Stimulated activated CD4-positive, alpha-beta T cell treated with anti-CD3 and anti-CD28 coated beads, Interleukin-15, amount 100 ng/mL, for 24 hours (primary cell): ENCODE measurements at regions not wholly inside any gene's neighbourhood (a gene's known extent, or its start where the extent isn't known, plus 50 kb on each side); places are given as distances from the start of the nearest gene placed in this dataset.
A peak's percentile ranks its signal among the peaks of the same experiment; 100 is the strongest.
"Not testable (repeated sequence)": the region's sequence is repeated elsewhere in the genome, so short reads cannot be mapped to it uniquely, and the experiment has no call there.

Experiments used
- DNase-seq: peaks from one replicate; pipeline ENCODE4 v3.0.0-alpha.2; 2020

DNA sequence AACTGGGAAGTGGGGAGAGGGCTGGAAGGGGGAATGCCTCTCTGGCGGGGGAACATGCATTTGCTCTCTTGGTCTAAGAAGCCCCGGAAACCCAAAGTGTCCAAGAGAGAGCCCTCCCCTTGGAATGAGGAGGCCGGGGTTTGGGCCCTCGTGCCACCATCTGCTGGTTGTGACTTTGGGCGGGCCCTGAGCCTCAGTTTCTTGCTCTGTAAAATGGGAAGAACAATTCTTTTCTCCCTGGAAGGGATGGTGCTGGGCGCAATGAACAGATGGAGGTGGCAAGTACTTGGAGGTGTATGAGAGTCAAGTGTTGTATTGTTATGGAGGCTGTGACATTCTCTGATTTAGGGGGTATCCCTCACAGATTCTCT lies 69.9 kb upstream of the TARDBP start:
- no peak for DNase-seq

DNA sequence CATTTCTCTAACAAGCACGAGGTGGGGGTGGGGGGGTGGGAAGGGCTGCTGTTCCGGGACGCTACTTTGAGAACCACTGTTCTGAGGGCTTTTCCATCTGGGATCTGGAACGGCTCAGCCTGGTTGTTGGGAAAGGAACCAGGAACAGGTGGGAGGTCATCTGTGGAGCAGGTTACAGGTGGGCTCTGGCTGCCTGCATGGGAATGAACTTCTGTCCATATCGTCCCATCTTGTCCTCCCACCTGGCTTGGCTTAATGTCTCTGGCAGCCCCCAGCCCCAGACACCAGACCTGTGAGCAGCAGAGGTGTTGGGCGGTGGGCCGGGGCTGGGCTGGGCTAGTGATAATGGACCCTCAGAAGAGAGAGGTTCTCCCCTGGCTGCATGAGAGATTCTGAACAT lies 69.4 kb upstream of the TARDBP start:
- no peak for DNase-seq

DNA sequence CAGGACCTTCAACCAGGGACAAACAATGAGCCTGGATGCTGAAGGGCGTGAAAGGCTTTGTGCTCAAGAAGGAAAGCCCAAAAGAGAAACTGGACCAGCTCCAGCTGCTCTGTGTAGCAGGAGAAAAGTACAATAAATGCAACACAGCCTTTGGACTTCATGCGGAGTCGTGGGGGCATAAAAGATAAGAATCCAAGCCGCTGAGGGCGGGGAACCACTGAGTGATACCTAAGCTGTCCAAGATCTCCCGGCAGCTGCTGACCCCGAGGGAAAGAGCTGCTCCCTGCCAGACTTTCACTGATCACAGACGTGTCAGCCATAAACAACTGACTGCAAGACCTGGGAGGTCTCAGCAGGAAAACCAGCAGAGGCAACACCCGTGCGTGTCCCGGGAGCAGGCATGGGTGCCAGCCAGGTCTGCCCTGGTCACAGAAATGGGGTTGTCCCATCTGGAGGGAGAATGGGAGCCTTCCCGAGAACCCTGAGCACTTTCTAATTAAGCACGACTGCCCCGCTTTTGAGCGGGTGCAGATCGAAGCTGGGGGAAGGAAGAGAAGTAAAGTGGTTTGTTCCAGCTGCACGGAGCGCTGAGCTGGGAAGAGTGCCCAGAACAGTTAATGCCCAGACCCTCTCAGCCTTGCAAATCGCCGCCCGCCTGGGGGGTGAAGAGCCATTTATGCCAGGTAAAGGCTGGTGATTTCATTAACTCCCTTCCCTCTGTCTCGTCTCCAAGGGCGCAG lies 68.3 kb upstream of the TARDBP start:
- DNase-seq: no peak

DNA sequence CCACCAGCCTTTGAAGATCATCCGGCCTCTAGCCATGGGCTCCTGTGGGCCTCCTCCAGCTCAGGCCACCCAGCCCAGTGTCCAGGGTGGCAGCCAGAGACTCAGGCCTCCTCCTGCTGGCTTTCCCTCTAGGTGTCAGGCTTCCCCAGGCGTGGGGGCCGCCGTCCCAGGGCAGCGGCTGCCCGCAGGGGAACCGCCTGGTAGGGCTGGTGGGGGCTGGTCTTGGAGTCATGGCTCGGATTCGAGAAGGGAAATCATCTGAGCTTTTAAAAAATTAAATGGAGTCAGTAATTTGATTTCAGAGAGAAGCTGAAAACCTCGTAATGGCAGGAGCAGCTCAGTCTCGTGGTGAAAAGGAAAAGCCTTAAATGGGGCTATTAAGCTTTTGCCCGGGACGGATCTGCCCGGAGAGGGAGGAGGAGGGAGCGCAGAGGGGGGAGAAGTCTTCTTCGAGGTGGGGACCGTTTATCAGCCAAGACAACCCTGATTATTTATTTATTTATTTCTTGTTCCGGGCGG lies 66.4 kb upstream of the TARDBP start:
- DNase-seq: no peak

DNA sequence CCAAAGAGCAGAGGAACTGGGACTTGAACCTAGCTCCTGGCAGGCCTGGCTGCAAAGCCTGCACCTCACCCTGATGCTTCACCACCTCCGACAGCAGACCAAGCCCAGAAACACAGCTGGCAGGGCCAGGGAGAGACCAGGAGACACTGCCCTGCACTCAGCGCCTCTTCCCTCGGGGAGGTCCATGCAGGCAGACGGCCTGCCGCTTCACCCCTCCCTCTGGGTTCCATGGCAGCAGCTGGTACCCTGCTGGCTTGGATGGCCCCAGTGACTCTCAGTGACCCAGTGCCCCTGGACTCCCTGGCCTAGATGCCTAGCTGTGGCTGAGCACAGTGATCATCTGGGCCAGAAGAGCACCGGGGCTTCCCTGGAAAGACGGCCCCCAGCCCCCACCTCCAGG lies 65.3 kb upstream of the TARDBP start:
- no peak for DNase-seq

DNA sequence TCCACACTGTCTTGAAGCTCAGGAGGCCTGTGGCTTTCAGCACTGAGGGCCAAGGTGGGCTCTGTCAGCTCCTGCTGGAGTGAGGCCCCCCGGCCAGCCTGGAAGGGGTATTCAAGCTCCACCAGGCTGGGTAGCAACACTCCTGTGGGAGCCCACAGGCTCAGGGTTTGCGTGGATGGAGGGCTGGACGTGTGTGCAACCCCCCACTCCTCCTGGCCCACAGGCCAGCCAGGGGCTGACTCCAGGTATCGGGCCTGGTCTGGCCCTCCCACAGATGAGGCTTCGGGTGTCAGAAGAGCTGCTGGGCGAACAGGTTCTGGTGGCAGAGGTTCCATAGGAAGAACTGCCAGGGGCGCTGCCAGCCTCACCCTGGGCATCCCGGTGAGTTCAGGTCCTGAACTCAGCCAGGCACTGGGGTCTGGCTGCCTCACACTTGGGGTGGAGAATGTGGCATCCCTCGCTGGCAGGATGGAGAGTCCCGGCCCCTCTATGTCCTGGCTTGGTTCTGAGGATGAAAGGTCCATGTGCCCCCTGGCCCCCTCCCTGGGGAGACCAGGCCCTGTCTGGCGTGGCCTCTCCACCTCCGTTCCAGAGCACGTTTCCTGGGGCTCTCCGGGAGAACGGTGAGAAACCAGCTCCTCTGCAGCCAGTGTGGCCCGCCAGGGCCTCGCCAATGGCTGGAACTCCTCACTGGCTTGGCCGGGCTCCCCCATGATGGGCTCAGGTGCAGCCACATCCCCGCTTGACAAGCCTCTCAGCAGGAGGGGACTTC lies 64.6 kb upstream of the TARDBP start:
- DNase-seq: no peak

DNA sequence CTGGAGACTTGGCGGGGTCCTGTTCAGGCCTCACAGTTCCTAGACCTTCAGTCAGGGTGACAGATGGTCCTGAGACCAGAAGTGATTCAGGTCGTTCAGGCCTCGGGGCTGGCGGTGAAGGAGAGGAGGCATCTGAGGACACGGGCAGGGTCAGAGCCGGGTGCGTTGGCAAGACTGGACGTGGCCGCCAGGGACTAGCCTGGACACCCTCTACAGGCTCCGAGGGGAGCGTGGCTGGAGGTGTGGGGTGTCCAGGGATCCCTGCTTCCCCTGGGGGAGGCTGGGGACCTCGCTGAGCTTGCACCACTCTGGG lies 64.0 kb upstream of the TARDBP start:
- no peak for DNase-seq

DNA sequence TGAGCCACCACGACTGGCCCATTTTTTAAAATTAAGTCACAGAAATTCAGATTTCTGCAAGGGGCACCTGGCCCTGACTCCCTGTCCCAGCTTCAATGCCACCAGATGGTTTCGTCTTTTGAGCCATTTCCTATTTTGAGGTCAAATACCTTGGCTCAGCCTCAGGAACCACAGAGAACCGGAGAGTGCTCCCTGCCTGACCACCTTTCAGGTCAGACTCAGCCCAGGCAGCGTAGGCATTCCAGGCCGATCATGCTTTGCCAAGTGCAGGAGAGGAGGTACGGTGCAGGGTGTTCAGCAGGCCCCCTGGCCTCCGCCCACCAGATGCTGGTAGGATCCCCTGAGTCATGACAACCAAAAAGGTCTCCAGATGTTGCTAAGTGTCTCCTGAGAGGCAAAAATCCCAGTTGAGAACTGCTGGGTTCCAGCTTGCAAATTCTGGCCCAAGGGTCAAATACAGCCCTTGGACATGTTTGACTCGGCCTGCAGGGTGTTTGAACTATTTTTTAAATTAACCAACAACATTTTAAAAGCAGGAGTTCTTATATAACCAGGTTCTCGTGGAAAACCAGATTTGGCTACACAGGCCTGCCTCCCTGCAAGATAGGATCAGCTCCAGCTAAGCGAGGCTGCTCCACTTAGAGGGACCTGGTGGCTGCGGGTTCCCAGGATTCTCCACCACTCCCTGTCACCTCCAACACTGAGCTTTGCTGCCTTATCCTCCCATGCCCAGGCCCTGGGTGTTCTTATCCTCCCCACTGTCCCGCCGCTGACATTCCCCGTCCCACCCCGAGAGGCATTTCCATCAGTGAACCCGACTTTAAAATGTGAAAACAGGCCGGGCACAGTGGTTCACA lies 61.9 kb upstream of the TARDBP start:
- DNase-seq: no peak

DNA sequence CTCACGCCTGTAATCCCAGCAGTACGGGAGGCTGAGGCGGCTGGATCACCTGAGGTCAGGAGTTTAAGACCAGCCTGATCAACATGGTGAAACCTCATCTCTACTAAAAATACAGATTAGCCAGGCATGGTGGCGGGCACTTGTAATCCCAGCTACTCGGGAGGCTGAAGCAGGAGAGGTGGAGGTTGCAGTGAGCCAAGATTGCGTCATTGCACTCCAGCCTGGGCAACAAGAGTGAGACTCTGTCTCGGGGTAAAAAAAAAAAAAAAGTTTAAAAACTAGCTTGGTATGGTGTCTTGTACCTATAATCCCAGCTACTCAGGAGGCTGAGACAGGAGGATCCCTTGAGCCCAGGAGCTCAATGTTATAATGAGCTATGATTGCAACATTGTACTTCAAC lies 61.2 kb upstream of the TARDBP start:
- DNase-seq: not testable (repeated sequence)

DNA sequence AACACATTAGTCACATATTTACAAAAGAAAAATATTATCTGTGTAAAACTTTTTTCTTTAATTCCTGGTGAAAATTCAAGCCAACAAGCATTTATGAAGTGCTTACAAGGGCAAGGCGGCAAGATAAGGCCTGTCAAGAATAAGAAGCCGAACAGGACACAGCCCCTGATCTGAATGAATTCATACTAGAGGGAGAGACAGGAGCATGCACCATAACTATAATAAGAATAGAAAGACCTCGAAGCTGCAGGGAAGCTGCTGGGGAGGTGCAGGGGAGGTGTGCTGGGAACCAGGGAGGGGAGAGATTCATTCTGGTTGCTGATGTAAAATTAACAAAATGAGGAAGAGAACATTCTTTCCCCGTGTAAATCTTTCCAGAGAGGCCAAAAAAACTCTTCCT lies 60.5 kb upstream of the TARDBP start:
- DNase-seq: no peak

DNA sequence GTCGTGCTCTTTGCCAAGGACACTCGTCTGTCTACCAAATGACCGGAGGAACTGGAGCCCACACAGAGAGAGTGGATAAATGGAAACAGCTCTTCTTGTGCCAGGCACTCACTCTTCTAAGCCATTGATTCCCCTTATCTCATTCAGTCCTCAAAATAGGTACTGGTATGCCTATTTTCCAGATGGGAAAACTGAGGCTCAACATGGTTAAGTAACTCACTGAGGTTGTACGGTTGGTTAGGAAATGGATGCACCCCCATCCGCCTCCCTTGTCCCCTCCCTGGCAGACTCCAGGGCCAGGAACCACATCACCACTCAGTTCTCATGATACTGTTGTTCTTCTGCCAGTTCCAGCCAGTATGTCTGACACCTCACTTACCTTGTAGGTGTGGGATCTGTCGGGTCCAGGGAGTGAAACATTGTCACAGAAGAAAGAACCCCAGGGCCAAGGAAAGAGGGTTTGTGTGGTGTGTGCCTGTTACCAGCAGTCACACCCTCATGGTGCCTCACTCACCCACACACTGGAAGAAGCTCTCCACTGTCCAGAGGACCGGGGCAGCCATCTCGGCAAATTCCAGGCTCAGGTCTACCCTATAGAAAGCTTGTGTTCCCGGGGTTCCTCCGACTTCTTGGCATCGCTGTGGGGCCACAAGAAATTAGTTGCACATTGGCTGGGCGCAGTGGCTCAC lies 58.8 kb upstream of the TARDBP start:
- DNase-seq: no peak

DNA sequence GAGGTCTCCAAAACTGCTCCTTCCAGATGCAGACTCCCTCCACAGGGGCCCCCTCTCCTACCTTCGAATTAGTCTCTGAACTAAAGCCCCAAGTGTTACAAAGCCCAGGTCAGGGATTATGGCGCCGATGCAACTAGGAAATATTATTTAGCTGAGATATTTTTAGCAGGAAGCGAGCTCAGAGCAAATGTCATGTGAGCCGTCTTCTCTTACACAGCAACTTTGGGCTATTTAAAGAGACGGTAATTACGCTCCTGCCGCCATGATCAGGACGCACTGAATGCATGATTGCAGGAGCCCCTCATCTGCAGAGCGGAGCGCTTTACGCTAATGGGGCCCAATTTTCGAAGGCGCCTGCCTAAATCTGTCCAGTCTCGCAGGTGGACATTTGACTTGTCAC lies 55.3 kb upstream of the TARDBP start:
- no peak for DNase-seq

DNA sequence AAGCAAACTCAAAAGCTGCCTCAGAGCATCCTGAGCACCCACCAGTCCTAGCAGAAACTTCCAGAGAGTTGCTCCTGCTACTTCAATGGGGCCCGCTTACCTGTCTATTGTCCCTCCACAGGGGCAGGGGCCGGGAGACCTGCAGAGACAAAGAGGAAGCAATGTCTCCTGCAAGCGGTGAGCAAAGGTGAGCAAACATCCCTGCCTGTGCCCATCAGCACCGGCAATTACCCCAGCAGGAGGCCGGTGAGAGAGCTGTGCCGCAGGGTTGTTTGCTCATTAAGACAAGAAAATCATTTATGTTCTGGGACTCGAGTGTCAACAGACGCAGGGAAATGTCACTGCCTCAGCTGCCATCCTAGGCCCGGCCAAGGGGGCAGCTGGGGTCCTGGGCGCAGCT lies 53.8 kb upstream of the TARDBP start:
- DNase-seq: no peak

DNA sequence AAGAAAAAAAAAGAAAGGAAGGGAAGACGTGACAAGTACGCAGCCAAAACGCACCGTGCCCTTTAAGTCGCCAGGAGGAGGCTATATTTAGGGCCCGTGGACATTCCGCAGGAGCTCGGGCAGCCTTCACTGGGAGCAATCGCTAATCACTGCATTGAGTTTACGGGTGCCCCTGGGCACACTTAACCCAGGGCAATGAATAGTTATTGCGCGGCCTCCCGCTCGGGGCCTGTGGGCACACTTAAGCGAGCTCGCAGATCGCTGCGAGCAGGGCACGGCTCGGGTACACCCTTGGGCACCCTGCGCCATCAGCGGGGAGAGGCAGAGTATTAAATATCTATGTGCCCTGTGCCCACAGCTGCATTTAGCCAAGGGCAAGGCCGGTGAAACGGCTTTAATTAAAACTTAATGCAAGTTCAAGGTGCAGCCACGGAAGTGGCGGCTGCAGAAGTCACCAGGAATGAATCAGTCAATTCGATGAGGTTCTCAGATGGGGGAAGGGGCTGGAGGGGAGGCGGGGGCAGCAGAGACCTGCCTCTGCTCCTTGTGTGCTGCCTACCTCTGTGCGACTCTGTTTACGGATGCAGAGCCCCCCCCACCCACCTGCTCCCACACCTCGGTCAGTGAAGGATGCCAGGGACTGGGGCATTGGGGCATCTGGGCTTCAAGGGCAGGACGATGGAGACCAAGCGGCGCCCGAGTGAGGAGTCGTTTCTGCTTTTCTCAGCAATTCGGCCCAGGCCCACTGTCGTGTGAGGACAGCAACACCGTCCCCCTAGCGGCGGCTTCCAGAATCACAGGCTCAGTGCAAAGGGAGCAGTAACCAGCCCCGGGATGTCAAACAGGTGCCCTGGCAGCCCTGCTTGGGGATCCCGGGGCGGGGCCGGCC lies 51.8 kb upstream of the TARDBP start:
- peak; percentile 91 for DNase-seq

DNA sequence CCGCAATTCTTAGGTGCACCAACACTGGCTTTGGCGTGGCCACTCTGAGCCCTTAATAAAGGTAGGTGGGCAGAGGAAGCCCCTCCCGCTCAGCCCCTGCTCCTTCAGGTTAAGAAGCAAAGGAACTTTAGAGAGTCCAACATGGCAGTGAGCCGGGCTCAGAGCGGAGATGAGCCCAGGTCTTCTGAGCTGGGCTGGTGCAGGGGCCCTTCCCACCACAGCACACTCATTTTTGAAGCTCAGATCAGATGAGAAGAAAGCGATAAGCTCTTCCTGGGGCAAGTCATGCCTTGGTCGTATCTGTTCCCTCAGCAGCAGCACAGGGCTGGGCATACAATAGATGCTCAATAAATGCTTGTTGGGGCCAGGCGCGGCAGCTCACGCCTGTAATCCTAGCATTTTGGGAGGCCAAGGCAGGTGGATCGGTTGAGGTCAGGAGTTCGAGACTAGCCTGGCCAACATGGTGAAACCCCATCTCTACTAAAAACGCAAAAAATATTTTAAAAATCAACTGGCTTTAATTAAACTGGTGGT lies 51.1 kb upstream of the TARDBP start:
- DNase-seq: no peak

DNA sequence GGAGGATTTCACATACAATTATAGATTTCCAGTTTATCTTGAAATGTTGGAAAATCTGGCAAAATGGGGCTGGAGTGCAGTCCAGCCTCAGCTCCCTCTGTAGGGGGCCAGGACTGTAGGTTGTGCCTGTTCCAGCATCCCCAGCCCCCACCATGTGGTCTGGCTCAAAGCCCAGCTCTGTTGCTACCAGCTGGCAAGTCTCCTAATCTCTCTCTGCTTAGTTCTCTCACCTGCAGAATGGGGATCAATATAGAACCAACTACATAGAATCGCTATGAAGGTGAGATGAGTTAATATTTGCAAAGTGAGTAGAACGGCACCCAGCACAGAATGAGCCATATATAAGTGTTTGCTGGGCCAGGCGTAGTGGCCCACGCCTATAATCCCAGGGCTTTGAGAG lies 50.0 kb upstream of the TARDBP start:
- DNase-seq: no peak
